Left lobe of liver (tissue), 2 donors: ENCODE measurements at regions not wholly inside any gene's neighbourhood (a gene's known extent, or its start where the extent isn't known, plus 50 kb on each side); places are given as distances from the start of the nearest gene placed in this dataset.
"Not testable (repeated sequence)": the region's sequence is repeated elsewhere in the genome, so short reads cannot be mapped to it uniquely, and the experiment has no call there.

Experiments
- ATAC-seq: fragments of 200-7000 bp; cut with Tn5 transposase; one replicate; pipeline ENCODE4 v1.9.1; 2020; ENCODE audit warnings: mild to moderate bottlenecking, moderate library complexity
- DNase-seq: peaks from one replicate; pipeline ENCODE4 v3.0.0-alpha.2; 2020; ENCODE audit warnings: low spot score
- donor health status: DM: no; HTN: no; CAD: no; lungs with moderate emphysema.
- donor health status: DM: no; HTN: yes; CAD: no.

DNA sequence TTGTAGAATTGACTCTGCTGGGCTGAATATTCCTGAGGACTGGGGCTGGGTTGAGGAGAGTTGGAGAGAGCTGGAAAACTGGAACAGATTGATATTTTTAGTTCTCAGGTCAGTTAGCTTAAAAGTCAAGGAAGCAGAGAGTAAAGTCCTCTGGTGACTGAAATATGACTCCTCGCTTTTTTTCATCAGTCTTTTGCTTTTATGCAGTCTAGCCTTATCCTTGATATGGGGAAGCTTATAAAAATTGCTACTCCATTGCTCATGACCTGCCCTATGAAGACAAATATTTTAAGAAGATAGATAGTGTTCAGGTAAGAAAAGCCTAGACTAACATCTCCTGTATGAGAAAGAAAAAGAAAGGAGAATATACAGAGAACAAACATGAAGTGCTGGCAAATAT lies 152.7 kb downstream of the C4orf33 start:
- ATAC-seq (no peak), DNase-seq (no peak)

- DNase-seq (no peak), ATAC-seq (no peak)
Observed at GRCh38 chr4:129254126-129254525, 158.2 kb downstream of the C4orf33 start.

DNA sequence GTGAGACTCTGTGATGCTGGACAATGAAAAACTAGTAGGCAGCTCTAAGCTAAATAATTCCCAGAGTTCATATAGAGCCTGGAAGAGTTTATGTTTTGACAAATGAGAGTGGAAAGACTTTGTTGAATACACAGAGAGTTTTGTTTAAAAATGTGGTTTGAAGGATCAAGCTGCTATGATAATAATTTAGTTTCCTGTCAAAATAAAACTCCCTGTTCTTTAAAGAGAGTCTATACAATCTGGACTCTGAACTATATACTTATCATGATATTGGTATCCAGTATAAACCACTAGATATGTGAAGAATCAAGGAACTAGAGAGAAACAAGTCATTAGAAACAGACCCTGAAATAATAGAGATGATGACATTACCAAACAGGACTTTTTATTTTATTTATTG lies 158.6 kb downstream of the C4orf33 start:
- DNase-seq = no peak
- ATAC-seq = no peak

DNA sequence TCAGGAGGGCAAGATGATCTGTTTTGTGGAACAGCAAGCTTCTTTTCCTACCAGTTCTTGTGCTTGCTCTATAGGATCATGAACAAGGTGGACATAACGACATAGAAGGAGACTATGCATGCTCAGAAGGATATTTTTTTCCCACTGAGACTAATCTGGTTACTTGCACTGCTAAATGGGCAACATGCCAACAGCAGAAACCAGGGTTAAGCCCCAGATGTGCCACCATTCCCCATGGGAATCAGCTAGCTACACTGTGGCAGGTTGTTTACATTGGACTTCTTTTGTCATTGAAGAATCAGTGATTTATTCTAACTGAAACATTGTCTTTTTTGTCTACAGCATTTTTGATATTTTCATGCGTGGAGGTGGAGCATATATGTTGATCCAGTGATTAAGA lies 165.6 kb downstream of the C4orf33 start:
- DNase-seq = no peak
- no peak for ATAC-seq

DNA sequence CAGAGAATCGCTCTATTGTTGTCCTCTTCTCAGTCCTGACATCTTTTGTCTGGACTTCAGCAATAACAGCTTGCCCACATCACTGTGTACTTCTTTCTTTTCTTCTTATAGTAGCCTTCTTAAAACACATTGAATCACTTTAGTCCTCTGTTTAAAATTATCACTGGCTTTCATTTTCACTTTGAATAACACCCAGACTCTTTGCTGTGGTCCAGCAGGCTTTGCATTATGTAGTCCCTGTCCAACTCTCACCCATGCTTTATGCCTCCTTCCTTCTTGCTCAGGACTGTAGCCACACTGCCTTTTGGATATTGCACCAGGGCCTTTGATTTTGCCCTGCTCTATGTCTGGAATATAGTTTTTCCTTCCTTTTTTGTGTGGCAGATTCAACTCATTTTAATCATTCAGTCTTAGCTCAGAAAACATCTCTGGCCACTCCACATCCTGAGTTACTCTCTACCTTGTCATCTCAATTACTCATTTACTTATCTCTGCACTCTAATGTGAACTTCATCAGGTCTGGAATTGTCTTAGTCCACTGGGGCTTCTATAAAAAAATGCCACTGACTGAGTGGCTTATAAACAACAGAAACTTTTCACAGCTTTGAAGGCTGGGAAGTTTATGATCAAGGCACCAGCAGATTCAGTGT lies 168.2 kb downstream of the C4orf33 start:
- no peak for DNase-seq
- ATAC-seq = no peak

GRCh38 chr4:129278868-129279267 lies 182.9 kb downstream of the C4orf33 start:
- no peak for DNase-seq
- ATAC-seq = no peak

DNA sequence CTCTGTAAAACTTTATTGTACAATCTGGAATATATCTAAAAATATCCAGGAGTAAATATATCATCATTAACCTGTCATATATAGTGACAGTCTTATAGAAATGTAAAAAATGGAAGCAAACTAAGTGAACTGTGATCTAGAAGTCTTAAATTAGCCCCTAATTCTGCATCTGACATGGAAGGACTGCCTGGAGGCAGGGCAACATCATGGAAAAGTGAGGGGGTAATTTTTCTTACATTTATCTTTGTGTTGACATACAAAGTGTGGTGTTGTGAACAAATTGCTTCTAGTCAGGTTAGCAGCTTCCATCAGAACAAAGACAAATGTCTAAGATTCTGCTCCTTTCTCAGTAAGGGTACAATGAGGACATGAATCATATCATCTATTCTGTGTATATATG lies 186.3 kb downstream of the C4orf33 start:
- DNase-seq (no peak), ATAC-seq (no peak)

GRCh38 chr4:129292194-129292593 lies 196.2 kb downstream of the C4orf33 start:
- not testable (repeated sequence) for DNase-seq, ATAC-seq

- ATAC-seq = no peak
Observed at GRCh38 chr4:129314781-129315180, 218.8 kb downstream of the C4orf33 start.

DNA sequence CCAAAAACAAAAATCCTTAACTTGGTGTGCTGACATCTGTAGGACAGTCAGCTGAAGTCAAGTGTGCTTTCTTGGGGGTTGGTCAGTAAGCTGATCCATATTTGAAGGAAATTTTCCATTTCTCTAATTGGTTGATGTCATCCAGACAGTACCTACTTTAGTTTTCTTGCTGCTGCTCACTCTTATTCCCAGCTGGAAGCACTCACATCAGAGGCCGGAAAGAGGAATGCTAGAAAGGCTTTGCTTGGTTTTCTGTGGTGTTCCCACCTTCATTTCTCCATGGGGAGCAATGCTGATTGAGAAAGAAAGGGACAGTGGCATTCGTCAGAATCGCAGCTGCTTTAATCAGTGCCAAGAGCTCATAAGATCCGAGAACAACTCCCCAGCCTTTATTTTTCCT lies 227.0 kb downstream of the C4orf33 start:
- no peak for ATAC-seq

More at GRCh38 chr4:129314781-129315180, 218.8 kb downstream of the C4orf33 start:
- DNase-seq = no peak

DNA sequence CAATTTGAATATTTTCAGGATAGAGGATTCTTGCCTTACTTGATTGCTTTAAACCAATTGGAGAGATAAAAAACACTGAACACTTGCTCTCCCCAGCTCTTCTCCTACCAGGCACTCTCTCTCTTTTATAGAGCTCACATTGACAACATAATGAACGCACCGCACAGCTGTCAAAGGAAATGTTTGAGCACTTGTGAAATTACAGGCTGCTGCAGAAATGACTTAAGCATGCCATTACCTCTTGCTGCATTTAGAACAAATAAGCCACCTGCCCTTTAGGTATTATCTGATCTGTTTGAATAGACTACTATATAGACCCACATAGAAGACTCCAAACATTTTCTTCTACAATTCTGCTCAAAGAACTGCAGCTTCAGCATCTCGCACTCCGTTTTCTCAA lies 227.7 kb downstream of the C4orf33 start:
- no peak for DNase-seq
- ATAC-seq = no peak

More for the DNA sequence above, 227.0 kb downstream of the C4orf33 start:
- DNase-seq = no peak

DNA sequence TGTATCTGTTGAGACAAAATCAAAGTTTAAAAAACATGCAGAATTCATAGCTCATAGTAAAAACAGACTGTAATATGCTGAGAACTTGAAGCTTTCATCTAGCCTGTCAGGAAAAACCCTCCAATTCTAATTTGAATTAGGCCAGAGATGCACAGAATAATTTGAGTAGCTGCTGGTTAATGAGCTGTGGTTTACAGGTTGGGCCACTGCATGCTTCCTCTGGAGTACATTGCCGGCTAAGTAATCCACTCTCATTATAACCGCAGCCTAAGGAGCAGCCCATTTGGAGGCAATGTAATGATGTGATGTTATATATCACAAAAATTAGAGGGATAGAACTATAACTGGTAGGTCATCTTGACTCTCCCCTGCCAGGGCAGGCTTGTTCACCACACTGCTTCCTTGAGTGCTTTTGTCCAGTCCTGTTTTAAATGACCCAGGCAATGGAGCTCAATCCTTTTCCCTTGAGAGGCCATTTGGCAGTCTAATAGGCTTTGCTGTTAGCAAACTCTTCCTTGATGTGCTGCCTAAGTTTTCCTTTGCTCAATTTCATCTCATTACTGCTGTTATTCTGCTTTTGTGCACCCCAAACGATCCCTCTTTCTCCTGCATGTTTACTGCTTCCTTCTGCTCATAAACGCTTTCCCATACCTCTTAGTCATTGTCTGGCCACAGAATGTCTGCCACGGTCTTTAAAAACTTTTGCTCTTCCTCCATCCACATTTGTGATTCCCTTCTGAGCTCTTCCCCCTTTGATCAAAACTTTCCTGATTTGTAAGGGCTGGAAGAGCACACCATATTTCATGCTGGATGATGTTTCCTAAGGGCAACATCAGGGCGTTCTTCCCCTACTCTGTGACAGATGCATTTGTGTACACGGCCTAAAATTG lies 230.9 kb downstream of the C4orf33 start:
- DNase-seq (no peak), ATAC-seq (no peak)

- no peak for ATAC-seq
- no peak for DNase-seq
Observed at GRCh38 chr4:129327637-129328036, 231.7 kb downstream of the C4orf33 start.

DNA sequence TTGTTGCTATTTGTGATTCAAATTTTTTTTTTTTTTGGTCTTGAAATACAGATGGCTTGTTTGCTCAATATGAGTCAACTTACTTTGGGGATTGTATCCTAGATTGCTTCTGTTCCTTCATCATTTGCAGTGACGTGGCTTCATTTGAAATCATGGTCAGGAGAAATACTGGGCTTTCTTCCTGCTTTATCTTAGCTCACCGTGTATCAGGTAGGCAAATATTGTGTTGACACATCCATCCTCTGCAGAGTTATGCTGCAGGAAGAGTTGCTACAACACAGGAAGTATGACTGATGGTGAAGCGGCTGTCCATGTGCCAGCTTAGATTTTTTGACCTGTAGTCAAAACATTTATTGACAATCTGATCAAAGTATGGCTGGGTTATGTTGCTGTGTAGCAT lies 232.2 kb downstream of the C4orf33 start:
- no peak for ATAC-seq
- DNase-seq = no peak

DNA sequence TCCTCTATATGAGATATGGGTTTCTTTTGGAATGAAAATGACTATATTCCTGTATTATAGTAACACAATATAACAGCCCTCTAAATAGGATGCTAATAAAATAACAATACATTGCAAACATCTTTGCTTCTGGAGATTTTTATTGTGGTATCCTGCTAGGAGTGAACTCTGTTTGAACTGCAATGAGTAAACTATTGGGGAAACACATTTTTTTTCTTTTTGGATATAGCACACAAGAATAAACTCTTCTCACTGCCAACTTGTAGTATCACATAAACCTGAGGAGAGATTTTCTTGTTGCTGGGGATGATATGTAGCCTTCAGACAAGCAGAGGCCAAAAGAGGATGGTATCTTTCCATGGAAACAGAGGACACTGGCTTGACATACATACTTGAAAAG lies 238.2 kb downstream of the C4orf33 start:
- ATAC-seq (no peak), DNase-seq (no peak)

- ATAC-seq = no peak
- no peak for DNase-seq
Observed at GRCh38 chr4:129335276-129335675, 239.3 kb downstream of the C4orf33 start.

- ATAC-seq (no peak), DNase-seq (no peak)
Observed at GRCh38 chr4:129335818-129336217, 239.9 kb downstream of the C4orf33 start.

GRCh38 chr4:129336457-129337227 lies 240.7 kb downstream of the C4orf33 start:
- ATAC-seq = no peak
- DNase-seq = no peak

DNA sequence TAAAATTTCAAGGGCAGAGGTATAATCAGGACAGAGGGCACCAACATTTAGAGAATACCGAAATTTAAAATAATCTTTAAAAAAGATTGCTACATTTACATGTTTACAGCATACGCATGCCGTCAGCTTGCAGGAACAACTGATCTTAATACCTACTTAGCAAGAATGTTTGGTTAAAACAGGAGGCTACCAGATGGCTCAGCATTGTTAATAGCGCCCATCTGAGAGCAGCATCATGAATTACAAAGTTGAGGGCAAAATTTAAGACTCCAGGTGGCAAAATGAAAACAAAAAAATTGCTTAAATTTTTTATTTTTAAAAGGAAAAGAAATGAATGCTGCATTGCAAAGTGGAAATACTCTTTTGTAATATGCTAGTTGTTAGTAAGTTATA lies 241.3 kb downstream of the C4orf33 start:
- ATAC-seq = no peak
- DNase-seq = no peak

- DNase-seq (no peak), ATAC-seq (peak; percentile 89)
Observed at GRCh38 chr4:129342819-129343408, 247.0 kb downstream of the C4orf33 start.

GRCh38 chr4:129344058-129344457 lies 248.1 kb downstream of the C4orf33 start:
- ATAC-seq = peak; percentile 90
- DNase-seq = no peak
